GM12891 (cell line): ENCODE measurements at regions not wholly inside any gene's neighbourhood (a gene's known extent, or its start where the extent isn't known, plus 50 kb on each side); places are given as distances from the start of the nearest gene placed in this dataset.

Experiments used
- POLR2A ChIP-seq: IDR thresholded peaks from 2 replicates; pipeline ENCODE4 v1.6.1; 2011; ENCODE audit warnings: low read depth, low read length, control low read depth
- POLR2AphosphoS5 ChIP-seq: IDR thresholded peaks from 2 replicates; pipeline ENCODE4 v1.6.1; 2011; ENCODE audit warnings: low read depth, low read length, control low read depth
- SPI1 ChIP-seq: IDR thresholded peaks from 2 replicates; pipeline ENCODE4 v1.6.1; 2011; ENCODE audit warnings: low read depth, low read length, control low read depth

DNA sequence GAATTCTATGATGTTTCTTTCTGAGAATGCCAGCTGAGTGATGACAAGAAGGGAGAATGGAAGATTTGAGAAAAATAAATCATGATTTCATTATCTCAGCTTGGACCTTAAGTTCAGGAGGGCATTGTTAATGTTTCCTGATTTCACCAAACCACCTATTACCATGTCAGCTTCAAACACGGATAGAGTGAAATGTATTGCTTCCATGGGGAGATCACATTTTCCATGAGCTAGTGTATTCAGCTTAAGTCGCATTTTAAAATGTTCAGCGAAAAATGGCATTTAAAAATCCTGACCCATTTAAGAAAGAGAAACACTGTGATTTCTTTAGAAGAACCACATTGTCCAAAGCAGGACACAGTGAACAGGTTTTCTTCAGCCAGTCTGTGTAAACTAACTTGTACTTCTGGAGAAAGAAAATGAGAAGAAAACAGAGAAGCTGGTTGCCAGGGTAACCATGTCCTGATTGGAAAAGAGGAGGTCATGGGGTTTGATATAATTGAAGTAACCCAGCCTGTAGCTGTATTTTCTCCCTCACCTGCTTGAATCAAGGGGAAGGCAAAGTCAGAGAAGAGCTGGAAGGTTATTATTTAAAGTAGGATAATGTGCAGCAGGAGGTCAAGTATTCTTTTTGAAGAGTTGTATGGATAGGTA, 684.1 kb upstream of the NRSN1 start:
- TF ChIP-seq POLR2A = no peak
- TF ChIP-seq POLR2AphosphoS5 = no peak
- TF ChIP-seq SPI1 = no peak
